ENCODE measurements at regions not wholly inside any gene's neighbourhood (a gene's known extent, or its start where the extent isn't known, plus 50 kb on each side); places are given as distances from the start of the nearest gene placed in this dataset.

- no peak for DNase-seq
These were observed 79.0 kb upstream of the JUN start for GRCh38 chr1:58862728-58863385.

GRCh38 chr1:58864654-58865053 is 80.8 kb upstream of the JUN start:
- DNase-seq: no peak

DNA sequence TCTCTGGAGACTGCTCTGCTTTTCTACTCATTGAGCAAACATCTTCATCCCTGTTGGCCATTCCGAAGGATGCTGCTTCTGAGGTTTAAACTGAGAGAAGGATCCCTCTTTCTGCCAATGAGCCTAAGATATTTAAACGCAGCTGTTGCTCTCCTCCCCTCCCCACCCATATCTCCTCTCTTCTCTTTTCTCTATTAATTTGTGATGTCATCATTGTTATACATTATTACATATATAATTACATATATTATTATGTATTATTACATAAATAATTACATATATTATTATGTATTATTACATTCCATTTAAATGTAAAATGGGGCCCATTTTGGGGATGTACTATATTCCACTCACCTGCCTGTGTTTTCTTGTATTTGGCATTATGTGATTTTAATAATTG is 82.7 kb upstream of the JUN start:
- no peak for DNase-seq

DNA sequence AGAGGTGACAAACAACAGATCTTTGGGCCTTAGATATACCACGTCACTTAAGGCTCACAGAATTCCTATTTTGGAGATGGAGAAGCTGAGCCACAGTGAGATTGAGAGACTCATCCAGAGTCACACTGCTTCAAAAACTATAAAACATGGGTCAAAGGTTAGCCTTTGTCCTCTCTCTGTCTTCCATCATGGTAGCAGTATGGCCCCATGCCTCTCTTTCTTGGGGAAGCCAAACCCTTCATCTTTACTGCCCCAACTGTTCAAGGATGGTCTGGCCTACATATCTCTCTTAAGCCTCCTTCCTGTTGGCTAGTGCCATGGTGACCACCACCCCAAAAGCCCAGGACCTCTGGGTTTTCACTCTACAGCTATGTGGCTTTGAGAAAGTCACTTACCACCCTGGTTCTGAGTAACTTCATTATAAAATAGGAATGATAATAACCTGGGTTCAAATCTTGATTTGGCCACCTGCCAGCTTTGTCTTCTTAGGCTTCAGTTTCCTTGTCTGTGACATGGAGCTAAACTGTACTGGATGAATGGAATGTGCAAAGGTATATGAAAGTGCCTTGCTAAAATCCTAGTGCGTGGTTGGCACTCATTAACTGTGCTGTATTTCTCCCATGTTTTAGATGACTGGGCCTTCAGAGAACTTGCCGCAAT is 85.9 kb upstream of the JUN start:
- DNase-seq: no peak

DNA sequence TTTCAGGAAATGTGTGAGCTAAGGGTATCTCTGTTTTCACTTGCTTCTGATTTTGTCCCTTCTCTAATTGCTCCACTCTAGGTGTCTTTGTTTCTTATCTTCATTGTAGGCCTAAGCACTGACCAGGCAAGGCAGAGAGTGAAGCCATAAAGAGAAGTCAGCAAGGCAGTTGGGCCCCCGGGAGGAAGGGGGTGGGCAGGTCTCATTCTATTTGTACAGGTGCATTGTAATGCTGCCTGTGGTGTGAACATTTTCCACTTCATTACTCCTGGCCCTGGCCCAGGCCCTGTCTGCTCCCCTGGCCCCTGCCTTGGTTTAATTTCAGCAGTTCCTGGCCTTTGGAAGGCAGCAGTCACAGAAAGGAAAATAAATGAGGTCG is 86.4 kb upstream of the JUN start:
- no peak for DNase-seq

DNA sequence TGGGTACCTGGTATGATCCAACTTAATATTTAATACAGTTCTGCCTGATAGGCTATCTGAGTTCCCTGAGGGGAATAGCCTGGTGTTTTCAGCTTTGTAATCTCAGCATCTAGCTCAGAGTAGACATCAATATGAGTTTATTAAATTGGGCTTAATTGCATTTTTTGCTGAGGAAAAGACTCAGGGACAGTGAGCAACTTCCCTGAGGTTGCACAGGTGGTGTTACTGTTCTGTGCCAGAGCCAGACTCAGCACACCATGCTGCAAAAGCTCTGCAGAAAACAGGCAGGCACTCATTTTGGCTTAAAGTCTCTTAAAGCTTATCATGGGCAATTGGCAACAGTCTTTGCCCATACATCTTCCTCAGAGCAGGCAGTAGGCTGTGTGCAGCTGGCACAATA is 90.5 kb upstream of the JUN start:
- DNase-seq: no peak

DNA sequence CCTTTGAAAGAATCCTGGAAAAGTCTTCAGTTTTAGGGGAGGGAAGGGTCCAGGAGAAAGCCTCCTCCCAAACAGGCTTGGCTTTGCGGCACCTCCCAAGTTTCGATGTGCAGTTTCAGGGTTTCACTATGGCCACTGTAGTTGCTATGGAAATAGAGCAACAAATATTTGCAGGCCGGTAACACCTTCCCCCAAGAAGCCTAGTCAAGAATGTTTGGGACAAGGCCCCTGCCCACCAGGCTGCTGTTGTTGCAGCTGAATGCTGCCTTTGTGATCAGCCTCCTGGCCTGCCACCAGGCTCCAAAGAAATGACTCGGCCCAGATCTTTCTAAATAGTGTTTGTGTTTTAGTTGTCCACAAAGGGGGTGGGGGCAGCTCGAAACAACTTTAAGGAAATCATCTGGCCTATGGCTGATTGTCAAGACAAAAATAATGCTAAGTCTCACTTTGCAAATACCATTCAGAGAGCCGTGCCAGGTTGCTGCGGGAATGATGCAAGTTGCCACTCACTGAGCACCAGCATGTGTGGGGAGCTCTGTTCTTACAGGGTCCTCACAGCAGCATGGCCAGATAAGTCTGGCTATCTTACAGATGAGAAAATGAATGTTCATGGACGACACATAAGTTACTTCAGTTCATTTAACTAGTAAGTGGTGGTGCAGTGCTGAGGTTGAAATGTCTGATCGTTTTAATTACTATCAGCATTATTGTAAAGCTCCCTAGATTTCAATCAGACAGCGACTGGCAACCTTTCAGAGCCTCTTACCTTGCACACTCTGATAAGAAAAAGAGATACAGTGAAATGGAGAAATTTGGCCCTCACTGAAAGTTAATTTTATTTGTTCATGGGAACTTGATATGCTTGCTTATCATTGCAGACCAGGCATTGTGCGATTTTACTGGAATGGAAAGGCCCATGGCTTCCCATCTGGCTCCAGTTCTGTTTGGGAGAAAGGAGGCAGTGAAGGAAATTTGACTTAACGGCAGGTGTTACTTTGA is 91.2 kb upstream of the JUN start:
- DNase-seq: no peak

DNA sequence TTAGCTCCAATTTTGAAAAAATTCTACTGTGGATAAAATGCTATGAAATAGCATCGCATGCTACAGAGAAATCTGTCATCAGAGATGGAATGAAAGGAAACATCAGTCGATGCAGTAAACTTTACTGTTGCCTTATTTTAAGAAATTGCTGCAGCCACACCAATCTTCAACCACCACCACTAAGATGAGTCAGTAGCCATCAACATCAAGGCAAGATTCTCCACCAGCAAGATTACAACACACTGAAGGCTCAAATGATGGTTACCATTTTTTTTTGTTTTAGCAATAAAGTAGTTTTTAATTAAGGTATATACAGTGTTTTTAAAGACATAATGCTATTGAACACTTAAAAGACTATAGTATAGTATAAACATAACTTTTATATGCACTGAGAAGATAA is 95.6 kb upstream of the JUN start:
- DNase-seq: no peak

DNA sequence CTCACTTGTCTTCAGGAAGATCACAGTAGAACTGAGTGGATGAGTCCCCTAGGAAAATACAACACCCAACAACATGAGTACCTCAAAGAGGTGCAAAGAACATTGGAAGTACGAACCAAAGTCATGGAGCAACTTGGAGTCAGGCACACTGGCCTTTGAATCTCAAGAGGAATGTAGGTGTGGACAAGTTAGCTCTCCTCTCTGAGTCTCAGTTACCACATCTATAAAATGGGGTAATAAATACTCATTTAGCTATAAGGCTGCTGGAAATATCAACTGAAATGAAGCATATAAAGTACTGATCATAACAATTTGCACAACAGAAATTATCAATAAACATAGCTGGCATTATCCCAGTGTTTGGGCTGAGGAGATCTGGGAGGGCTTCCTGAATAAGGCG is 96.7 kb upstream of the JUN start:
- DNase-seq: no peak

DNA sequence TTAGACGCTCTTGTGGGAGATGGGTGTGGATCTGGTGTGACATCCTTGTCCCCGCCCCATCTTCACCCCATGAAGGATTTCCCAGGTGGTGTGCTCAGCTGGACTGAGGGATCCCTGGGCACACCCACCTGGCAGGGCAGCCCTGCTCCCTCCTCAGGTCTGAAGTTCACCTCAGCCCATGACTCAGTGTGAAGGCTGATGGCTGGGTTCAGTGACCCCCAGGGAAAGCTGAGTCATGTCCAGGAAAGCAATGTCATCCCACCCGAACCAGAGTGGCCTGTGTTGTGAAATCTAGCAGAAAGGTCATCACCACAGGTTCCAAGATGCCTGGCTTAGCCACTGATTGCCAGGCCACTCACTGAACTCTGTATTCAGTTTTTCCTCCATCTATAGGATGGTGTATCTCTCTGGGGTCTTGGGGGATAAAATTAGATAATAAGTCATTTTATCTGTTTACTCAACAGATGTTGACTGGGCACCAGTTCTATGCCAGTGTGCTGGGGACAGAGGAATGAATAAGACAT is 97.7 kb upstream of the JUN start:
- DNase-seq: no peak

DNA sequence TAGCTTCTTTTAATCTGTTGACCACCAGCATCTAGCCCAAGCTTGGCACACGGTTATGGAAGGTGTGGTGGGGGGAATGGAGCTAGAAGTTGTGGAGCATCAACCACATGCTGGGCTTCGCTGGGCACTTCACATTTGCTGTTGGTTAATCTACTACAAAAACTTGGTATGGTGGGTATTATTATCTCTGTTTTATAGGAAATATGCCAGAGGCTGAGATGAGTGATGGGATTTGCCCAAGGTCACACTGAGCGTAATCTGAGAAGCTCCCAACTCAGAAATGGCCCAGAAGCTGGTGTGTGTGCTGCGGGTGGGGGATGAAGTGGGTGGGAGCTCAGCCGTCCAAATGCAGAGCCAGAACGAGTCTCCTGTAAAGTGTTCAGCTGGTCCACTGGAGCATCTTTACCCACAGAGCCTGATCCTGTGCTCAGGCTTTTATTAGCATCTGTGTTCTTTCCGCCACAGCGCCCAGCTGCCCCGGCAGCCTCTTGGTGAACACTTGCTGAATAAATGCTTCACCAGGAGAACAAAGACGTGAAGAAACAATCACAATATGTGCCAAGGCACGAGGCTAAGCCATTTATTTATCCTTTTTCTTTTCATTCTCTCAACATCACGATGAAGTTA is 98.6 kb upstream of the JUN start:
- no peak for DNase-seq

DNA sequence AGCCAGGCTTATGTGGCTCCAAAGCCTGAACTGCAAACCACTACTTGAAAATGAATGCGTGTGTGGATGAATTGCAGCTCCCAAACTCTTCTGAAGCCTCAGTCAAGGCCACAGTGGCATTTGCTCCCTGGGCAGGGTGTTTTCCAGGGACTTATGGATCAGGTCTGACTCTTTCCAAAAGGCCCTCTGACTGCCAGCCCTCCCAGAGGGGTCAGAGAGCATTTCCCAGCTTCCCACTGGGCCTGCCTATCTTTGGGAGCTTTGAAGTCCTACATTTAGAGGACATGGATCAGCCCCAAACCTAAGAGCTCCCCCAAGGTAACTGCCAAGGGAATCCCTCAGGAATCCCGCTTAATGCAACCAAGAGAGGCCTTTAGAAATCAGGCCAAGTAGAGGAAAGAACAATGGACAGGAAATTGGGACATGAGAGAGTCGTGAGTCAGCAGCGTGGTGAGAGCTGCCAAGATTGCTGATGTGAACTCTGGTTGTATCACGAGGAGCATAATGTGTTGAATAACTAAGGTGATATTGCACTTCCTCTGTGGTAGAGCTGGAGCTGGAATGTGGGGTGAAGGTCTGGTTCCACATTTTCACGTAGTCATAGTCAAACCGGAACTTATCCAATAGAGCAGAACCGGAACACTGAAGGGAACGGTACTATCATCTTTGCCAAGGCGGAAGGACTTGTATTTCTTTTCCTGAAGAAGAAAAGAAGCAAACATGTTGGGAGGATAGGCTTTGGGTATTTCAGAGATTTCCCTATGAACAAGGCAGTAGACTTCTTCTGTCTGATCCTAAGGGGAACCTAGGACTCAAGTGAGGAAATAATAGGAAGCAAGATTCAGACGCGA is 99.4 kb upstream of the JUN start:
- peak; percentile 83 for DNase-seq

GRCh38 chr1:58883888-58884482 is 100.1 kb upstream of the JUN start:
- DNase-seq: peak; percentile 89

DNA sequence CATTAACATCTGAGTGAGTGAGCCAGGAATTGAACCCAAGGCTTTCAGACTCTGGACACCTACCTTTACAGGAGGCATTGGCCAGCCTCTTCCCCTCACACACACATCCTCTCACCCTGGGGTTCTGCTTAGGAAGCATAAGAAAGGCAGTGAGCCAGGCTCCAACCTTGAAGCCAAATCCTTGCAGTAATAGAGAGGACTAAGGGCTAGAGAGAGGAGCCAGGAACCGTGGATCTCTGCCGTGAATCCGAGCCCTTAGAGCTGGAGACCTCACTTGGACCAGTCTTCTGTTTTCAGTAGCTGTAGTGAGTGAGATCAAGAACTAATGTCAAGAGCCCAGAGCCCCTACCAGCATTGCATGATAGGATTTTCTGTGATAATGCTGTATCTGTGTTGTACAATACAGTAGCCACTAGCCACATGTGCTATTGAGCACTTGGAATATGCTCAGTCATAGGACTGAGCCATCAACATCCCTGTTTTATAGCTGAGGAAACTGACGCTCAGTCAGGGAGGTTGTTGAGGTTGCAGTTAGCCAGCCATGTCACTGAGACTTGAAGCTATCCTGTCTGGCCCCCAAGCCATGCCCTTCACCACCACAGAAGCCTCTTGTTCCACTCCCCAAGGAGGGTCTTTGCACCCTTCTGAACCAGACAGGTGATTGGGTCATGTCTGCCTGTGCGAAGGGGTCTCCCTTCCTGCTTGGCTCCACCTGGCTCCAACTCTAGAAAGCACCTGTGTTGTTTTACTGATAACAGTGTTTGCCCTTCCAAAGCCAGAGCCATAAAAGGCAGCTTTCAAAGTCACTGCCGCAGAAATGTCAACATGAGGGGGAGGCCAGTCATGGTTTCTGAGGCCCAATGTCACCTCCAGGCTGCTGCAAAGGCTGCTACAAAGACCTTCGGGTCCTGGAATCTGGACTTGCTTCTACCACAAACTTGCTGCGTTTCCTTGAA is 101.1 kb upstream of the JUN start:
- DNase-seq: peak; percentile 12

DNA sequence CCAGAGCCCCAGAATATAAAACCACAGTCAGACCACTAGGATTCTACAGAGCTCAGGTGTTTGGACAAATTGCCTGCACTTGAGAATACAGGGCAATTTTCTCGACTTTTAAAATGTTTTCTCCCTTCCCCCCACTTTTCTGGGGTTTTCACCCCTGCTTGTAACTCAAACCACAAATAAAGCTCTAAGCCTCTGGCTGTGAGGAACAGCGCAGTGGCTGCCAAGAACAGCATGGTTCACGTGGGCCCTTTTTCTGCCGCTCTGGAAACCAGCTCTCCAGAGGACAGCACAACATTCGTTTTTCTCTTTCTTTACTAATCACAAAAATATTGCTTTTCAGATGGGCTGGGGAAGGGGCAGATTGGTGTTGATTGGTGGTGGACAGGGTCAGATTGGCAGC is 102.2 kb upstream of the JUN start:
- DNase-seq: no peak

DNA sequence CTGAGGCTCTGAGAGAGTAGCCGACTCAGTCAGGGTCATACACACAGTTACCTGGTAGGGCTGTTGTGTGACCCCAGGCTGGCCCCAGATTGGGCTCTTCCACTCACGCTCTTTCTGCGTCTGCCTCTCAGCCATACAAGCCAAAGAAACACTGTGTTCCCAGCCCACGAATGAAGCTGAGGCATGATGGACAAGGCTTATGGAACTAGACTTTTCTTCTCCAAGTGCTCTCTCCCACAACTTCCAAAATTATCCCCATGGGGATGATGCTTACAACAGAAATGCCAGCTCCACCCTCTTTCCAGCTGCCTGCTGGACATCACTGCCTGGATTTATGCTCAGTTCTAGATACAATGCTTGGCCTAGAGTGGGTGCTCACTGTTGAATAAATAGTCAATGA is 102.8 kb upstream of the JUN start:
- no peak for DNase-seq

DNA sequence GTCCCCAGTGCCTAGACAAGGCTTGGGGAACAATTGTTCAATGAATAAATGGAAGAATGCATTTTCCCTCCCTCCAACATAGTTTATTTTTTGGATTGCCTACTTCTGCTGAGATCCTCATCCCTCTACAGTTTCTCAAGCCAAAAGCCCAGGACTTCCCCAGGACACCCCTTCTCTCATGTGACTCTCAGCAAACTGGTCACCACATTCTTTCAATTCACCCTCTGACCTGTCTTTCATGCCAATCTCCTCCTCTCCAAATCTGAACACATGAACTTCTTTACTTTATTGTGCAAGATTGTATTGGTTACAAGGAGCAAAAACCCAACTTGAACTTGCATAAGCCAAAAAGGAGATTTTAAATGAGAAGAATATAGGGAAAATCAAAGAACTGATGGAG is 103.2 kb upstream of the JUN start:
- no peak for DNase-seq

DNA sequence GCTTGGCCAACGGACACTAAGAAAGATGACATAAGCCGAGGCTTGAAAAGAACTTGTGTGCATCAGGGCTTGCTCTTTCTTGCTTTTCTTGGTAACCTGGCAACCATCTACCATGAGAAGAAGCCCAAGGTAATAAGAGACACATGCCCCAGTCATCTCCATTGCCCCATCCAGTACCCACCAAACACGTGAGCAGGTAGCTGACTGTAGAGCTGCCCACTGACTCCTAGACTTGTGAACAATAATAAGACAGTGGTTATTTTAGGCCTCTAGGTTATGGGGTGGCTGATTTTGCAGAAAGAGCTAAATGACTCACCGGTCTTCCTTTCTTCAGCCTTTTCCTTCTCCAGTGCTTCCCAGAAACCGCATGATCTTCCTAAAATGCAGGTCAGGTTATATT is 105.0 kb upstream of the JUN start:
- DNase-seq: no peak

GRCh38 chr1:58890113-58890512 is 106.3 kb upstream of the JUN start:
- DNase-seq: no peak

GRCh38 chr1:58890609-58891008 is 106.8 kb upstream of the JUN start:
- no peak for DNase-seq

DNA sequence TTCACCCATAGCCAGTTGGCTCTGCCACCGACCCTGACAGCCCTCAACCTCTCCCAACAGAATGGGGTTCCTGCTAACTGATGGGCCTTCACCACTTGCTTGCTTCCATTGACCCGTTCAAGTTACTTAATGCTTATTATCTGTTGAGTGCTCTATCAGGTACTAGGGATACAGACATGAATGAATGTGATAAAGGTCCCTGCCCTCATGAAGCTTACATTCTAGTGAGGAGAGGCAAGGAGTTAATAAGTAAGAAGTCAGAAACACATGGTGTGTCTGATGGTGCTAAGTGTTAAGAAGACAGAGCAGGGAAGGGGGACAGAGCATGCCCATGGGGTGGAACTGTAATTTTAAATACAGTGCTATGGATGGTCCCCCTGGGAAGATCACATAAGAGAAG is 107.5 kb upstream of the JUN start:
- DNase-seq: no peak

All from GF-D8 (cell line).